K562 (cell line): ENCODE measurements at regions not wholly inside any gene's neighbourhood (a gene's known extent, or its start where the extent isn't known, plus 50 kb on each side); places are given as distances from the start of the nearest gene placed in this dataset.

Experiments used
- BRF1 ChIP-seq: IDR thresholded peaks from 3 replicates; pipeline ENCODE4 v1.6.1; 2011; ENCODE audit warnings: borderline replicate concordance, mild to moderate bottlenecking; ENCODE audit not compliant: insufficient read length; ENCODE audit errors: extremely low read depth
- CBFA2T3 ChIP-seq: fragments of 450-650 bp; IDR thresholded peaks from 2 replicates; pipeline ENCODE4 v1.6.1; 2017
- EGR1 ChIP-seq: fragments of 450-650 bp; conservative IDR thresholded peaks from 2 replicates; pipeline ENCODE4 v1.6.1; 2017; ENCODE audit warnings: mild to moderate bottlenecking
- HCFC1 ChIP-seq: IDR thresholded peaks from 2 replicates; pipeline ENCODE4 v1.6.1; 2012; ENCODE audit warnings: low read depth, low read length, improper control_type of control experiment
- HMG20B ChIP-seq: fragments of 250-450 bp; sonication (Bioruptor Pico); IDR thresholded peaks from 2 replicates; pipeline ENCODE4 v1.5.0; 2021; ENCODE audit warnings: mild to moderate bottlenecking
- KDM5B ChIP-seq: fragments of 200-600 bp; sonication (generic); IDR thresholded peaks from 2 replicates; pipeline ENCODE4 v1.6.1; 2012; ENCODE audit warnings: low read depth, mild to moderate bottlenecking, moderate library complexity, low read length, control low read depth, inconsistent platforms; ENCODE audit not compliant: insufficient replicate concordance
- LCOR ChIP-seq: sonication (generic); formaldehyde crosslinking; IDR thresholded peaks from 2 replicates; pipeline ENCODE4 v1.8.0; 2022; ENCODE audit warnings: mild to moderate bottlenecking, missing genetic modification reagents
- MYBL2 ChIP-seq, 2 experiments: fragments of 450-650 bp in 1 of 2; sonication (generic) in 1 of 2; formaldehyde crosslinking in 1 of 2; IDR thresholded peaks; 2 replicates each; pipeline versions ENCODE4 v1.6.1 to v1.8.1; 2017 to 2022; ENCODE audit warnings: borderline replicate concordance in 1 of 2, inconsistent platforms in 1 of 2, low read depth in 1 of 2, mild to moderate bottlenecking in 1 of 2, missing genetic modification reagents in 1 of 2, moderate library complexity in 1 of 2
- NBN ChIP-seq: fragments of 450-650 bp; IDR thresholded peaks from 2 replicates; pipeline ENCODE4 v1.6.1; 2016; ENCODE audit warnings: low read depth, mild to moderate bottlenecking
- NR2C2 ChIP-seq, 2 experiments: fragments of 200-800 bp in 1 of 2; sonication (Bioruptor generic) in 1 of 2; sonication (generic) in 1 of 2; formaldehyde crosslinking in 1 of 2; IDR thresholded peaks; 2 replicates each; pipeline versions ENCODE4 v1.6.1 to v1.8.0; 2016 to 2022; ENCODE audit warnings: mild to moderate bottlenecking in 1 of 2, missing compliant biosample characterization in 1 of 2, missing genetic modification characterization in 1 of 2, missing genetic modification reagents in 1 of 2
- PRMT5 ChIP-seq: sonication (generic); formaldehyde crosslinking; IDR thresholded peaks from 2 replicates; pipeline ENCODE4 v1.5.0; 2020; ENCODE audit warnings: missing genetic modification reagents
- SETDB1 ChIP-seq: IDR thresholded peaks from one replicate; pipeline ENCODE4 v1.6.1; 2012; ENCODE audit warnings: low read length, control low read depth, inconsistent platforms
- WHSC1 ChIP-seq: IDR thresholded peaks from one replicate; pipeline ENCODE4 v1.6.1; 2012; ENCODE audit warnings: low read length, control low read depth, inconsistent platforms
- ZBTB17 ChIP-seq: fragments of 450-650 bp; formaldehyde crosslinking; IDR thresholded peaks from 2 replicates; pipeline ENCODE4 v1.4.0; 2020; ENCODE audit warnings: mild to moderate bottlenecking
- ZKSCAN1 ChIP-seq: fragments of 150-350 bp; IDR thresholded peaks from 2 replicates; pipeline ENCODE4 v1.6.1; 2016; ENCODE audit warnings: low read depth, low read length
- ZNF124 ChIP-seq: sonication (generic); formaldehyde crosslinking; IDR thresholded peaks from 2 replicates; pipeline ENCODE4 v1.8.1; 2022; ENCODE audit warnings: missing genetic modification reagents
- ZNF184 ChIP-seq: sonication (generic); formaldehyde crosslinking; IDR thresholded peaks from 2 replicates; pipeline ENCODE4 v1.5.0; 2020; ENCODE audit warnings: missing genetic modification reagents
- ZNF232 ChIP-seq: sonication (generic); formaldehyde crosslinking; IDR thresholded peaks from 2 replicates; pipeline ENCODE4 v1.8.0; 2022; ENCODE audit warnings: mild to moderate bottlenecking, missing genetic modification reagents
- ZNF76 ChIP-seq: fragments of 250-450 bp; sonication (Bioruptor Pico); IDR thresholded peaks from 2 replicates; pipeline ENCODE4 v1.4.0; 2020; ENCODE audit warnings: mild to moderate bottlenecking, moderate library complexity, borderline replicate concordance
- TF ChIP-seq, protein P1 (sequence below): fragments of 450-650 bp; IDR thresholded peaks from 2 replicates; pipeline ENCODE4 v1.7.1; 2018; ENCODE audit warnings: mild to moderate bottlenecking, low read depth; ENCODE audit not compliant: partially characterized antibody
- TF ChIP-seq, protein P2 (sequence below): fragments of 250-450 bp; sonication (Bioruptor Pico); IDR thresholded peaks from 2 replicates; pipeline ENCODE4 v1.5.0; 2022; ENCODE audit warnings: mild to moderate bottlenecking

DNA sequence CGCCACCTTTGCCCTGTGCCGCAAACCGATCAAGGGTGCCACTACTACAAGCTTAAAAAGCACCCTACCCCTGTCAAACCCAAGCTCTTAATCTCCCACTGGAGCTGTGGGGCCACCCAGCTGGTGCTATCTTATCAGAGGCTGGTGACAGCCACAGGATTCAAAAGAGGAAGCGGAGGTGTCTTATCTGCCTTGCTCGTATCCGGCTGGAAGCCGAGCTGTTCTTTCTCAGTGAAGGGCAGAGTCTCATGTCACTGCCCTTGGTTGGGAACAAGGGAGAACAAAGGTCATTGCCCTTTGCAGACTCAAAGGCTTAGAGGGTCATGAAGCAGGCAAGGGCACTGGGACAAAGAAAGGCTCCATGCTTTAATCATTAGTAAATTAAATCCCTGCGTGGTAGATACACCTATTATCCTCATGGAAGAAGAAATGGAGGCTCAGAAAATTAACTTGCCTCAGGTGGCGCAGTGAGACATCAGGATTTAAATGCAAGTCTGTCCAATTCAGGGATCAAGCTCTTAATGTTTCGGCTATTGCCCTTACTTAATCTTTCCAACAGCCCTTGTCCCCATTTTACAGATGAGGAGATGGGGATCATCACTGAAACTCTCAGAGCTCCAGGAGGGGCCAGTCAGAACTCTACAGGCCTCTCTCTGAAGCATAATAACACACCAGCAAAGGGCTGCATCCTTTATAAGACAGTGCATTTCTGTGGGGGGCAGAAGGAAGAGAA lies 360.0 kb upstream of the PROK2 start (continued):
- TF ChIP-seq SETDB1 (no peak), NR2C2 (CRISPR knock-in tag; IDR thresholded peaks at IDR 0.05) (no peak), NR2C2 (tag; IDR thresholded peaks at IDR 0.05) (peak; percentile 89), EGR1 (peak; percentile 98), ZNF124 (no peak), ZKSCAN1 (no peak), LCOR (CRISPR knock-in tag) (no peak), MYBL2 (IDR thresholded peaks at IDR 0.05; ENCODE audit: low read depth) (no peak; the same call in 1 of the 2 replicates), MYBL2 (CRISPR knock-in tag; IDR thresholded peaks at IDR 0.05; ENCODE audit: borderline replicate concordance) (no peak), ZBTB17 (0 out of 2 replicates have a peak, but pooled peaks have one; percentile 42), HCFC1 (no peak), KDM5B (no peak), NBN (peak; percentile 90), ZNF76 (CRISPR knock-in tag) (no peak), ZNF232 (CRISPR knock-in tag) (no peak), CBFA2T3 (peak; percentile 99), HMG20B (CRISPR knock-in tag) (no peak), BRF1 (no peak), WHSC1 (no peak), PRMT5 (CRISPR knock-in tag) (no peak), ZNF184 (CRISPR knock-in tag) (no peak)
- TF ChIP-seq, protein P1, sequence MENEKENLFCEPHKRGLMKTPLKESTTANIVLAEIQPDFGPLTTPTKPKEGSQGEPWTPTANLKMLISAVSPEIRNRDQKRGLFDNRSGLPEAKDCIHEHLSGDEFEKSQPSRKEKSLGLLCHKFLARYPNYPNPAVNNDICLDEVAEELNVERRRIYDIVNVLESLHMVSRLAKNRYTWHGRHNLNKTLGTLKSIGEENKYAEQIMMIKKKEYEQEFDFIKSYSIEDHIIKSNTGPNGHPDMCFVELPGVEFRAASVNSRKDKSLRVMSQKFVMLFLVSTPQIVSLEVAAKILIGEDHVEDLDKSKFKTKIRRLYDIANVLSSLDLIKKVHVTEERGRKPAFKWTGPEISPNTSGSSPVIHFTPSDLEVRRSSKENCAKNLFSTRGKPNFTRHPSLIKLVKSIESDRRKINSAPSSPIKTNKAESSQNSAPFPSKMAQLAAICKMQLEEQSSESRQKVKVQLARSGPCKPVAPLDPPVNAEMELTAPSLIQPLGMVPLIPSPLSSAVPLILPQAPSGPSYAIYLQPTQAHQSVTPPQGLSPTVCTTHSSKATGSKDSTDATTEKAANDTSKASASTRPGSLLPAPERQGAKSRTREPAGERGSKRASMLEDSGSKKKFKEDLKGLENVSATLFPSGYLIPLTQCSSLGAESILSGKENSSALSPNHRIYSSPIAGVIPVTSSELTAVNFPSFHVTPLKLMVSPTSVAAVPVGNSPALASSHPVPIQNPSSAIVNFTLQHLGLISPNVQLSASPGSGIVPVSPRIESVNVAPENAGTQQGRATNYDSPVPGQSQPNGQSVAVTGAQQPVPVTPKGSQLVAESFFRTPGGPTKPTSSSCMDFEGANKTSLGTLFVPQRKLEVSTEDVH, result peak; percentile 47
- TF ChIP-seq, protein P2, sequence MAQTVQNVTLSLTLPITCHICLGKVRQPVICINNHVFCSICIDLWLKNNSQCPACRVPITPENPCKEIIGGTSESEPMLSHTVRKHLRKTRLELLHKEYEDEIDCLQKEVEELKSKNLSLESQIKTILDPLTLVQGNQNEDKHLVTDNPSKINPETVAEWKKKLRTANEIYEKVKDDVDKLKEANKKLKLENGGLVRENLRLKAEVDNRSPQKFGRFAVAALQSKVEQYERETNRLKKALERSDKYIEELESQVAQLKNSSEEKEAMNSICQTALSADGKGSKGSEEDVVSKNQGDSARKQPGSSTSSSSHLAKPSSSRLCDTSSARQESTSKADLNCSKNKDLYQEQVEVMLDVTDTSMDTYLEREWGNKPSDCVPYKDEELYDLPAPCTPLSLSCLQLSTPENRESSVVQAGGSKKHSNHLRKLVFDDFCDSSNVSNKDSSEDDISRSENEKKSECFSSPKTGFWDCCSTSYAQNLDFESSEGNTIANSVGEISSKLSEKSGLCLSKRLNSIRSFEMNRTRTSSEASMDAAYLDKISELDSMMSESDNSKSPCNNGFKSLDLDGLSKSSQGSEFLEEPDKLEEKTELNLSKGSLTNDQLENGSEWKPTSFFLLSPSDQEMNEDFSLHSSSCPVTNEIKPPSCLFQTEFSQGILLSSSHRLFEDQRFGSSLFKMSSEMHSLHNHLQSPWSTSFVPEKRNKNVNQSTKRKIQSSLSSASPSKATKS (CRISPR knock-in tag), result no peak
